Thoracic aorta (tissue), 2 donors: ENCODE measurements at regions not wholly inside any gene's neighbourhood (a gene's known extent, or its start where the extent isn't known, plus 50 kb on each side); places are given as distances from the start of the nearest gene placed in this dataset.

Experiments used
- ATAC-seq: fragments of 150-250 bp; one replicate; pipeline ENCODE4 v1.8.0; 2017; ENCODE audit warnings: low read depth; ENCODE audit not compliant: insufficient number of reproducible peaks, low FRiP score
- DNase-seq: peaks from one replicate; pipeline ENCODE4 v3.0.0-alpha.2; 2020; ENCODE audit warnings: low spot score
- H3K27ac ChIP-seq, 2 donors: fragments of 200-600 bp; sonication (generic); 1 replicate in 1 of 2; 2 replicates in 1 of 2; pipeline ENCODE4 v1.5.1; 2016; ENCODE audit warnings: mild to moderate bottlenecking in 2 of 2, moderate library complexity in 2 of 2
- H3K27me3 ChIP-seq: fragments of 200-600 bp; sonication (generic); replicated peaks from 2 replicates; pipeline ENCODE4 v1.6.0; 2016; ENCODE audit warnings: mild to moderate bottlenecking; ENCODE audit not compliant: insufficient read depth
- H3K36me3 ChIP-seq: fragments of 200-600 bp; sonication (generic); one replicate; pipeline ENCODE4 v1.5.1; 2016
- H3K4me1 ChIP-seq, 2 donors: fragments of 200-600 bp; sonication (generic); 1 replicate in 1 of 2; 2 replicates in 1 of 2; pipeline versions ENCODE4 v1.5.1 to v1.6.0; 2016; ENCODE audit warnings: low read depth in 2 of 2, mild to moderate bottlenecking in 1 of 2; ENCODE audit not compliant: control insufficient read depth in 1 of 2
- H3K4me3 ChIP-seq: fragments of 200-600 bp; sonication (generic); 2 replicates; pipeline ENCODE4 v1.5.1; 2016; ENCODE audit warnings: mild to moderate bottlenecking
- H3K9me3 ChIP-seq: fragments of 200-600 bp; sonication (generic); 2 replicates; pipeline ENCODE4 v1.5.1; 2016
- TF ChIP-seq, protein P1 (sequence below): fragments of 200-600 bp; sonication (generic); IDR thresholded peaks from one replicate; pipeline ENCODE4 v1.5.1; 2019; ENCODE audit warnings: antibody characterized with exemption

DNA sequence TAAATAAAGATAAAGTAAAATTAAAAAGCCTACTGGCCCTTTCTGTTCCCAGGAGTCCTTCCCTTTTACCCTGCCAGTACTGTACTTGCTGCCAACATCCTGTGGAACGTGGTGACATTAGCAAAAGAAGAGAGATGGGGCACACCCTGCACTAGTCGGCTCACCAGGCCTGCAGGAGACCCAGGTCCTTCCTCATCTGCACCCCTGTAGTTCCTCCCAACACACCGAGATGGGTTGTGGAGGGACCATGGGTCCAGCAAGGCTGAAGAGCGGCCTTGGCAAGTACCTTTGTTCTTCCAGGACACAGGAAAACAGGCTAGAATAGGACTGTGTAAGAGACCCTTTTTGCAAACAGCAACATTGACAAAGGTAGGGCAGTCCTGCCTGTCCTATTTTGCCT is 98.7 kb upstream of the TMPRSS2 start:
- H3K36me3 ChIP-seq = no peaks in the 10 kb centered on the region
- ATAC-seq (no peak), DNase-seq (no peak)
- TF ChIP-seq, protein P1, sequence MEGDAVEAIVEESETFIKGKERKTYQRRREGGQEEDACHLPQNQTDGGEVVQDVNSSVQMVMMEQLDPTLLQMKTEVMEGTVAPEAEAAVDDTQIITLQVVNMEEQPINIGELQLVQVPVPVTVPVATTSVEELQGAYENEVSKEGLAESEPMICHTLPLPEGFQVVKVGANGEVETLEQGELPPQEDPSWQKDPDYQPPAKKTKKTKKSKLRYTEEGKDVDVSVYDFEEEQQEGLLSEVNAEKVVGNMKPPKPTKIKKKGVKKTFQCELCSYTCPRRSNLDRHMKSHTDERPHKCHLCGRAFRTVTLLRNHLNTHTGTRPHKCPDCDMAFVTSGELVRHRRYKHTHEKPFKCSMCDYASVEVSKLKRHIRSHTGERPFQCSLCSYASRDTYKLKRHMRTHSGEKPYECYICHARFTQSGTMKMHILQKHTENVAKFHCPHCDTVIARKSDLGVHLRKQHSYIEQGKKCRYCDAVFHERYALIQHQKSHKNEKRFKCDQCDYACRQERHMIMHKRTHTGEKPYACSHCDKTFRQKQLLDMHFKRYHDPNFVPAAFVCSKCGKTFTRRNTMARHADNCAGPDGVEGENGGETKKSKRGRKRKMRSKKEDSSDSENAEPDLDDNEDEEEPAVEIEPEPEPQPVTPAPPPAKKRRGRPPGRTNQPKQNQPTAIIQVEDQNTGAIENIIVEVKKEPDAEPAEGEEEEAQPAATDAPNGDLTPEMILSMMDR = no peak
- peaks cover 0 to under 1% of the 10 kb centered on the region in 2 donors for H3K4me1 ChIP-seq
- H3K27ac ChIP-seq = no peak overlapping the region
- no peak overlapping the region for H3K4me3 ChIP-seq
- no peaks in the 10 kb centered on the region for H3K27me3 ChIP-seq
- no peaks in the 10 kb centered on the region for H3K9me3 ChIP-seq

DNA sequence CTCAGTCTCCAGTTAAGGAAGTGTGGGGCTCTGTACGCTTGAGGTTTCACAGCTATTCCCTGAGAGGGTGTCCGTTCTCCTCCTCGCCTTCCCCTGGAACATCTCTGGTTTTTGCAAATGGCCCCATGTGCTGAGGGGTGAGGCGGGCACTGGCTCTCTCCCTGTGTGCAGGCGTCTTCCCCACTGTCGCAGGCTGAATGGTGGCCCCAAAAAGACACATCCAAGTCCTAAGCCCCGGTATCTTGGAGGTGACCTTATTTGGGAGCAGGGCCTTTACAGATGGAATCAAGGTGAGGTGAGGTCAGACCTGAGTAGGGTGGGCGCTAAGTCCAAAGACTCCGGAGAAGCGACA is 98.0 kb upstream of the TMPRSS2 start:
- H3K9me3 ChIP-seq = no peaks in the 10 kb centered on the region
- no peaks in the 10 kb centered on the region for H3K36me3 ChIP-seq
- TF ChIP-seq, protein P1 = no peak
- ATAC-seq (no peak), DNase-seq (no peak)
- no peak overlapping the region for H3K4me3 ChIP-seq
- H3K4me1 ChIP-seq = no peaks in the 10 kb centered on the region
- no peak overlapping the region for H3K27ac ChIP-seq
- no peaks in the 10 kb centered on the region for H3K27me3 ChIP-seq

DNA sequence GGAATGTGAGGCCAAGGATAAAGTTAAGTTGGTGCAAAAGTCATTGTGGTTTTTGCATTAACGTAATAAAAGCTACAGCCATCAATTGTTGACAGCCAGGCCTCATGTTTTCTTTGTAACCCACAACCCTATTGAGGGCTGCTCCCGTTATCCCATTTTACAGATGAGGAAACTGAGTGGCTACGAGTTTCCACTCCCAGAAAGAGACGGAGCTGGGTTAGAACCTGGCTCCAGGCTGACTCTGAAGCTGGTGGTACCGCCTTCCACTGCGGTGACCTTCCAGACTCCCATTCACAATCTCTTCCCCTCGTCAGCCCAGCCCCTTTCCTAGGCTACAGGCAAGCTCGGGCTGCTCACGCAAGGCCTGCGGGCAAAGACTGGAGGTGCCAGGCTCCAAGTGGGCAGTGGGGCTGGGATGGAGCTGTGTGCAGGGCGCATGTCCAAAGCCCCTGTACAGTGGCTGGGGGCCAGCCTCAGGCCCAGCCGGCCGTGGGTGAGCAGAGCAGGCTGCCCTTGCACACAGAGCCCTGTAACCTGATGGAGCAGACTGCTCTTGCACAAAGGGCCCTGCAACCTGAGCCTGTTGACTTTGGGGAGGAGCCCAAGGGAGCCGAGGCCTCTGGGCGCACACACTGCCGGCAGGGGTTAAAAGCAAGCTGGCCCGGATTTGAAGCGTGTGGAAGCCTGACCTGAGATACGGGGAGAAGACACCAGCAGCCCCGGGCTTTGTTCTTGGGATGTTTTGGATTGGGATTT is 97.4 kb upstream of the TMPRSS2 start:
- Histone ChIP-seq H3K27me3 (no peaks in the 10 kb centered on the region), H3K36me3 (no peaks in the 10 kb centered on the region), H3K27ac (no peak overlapping the region), H3K4me3 (no peak overlapping the region), H3K4me1 (no peaks in the 10 kb centered on the region), H3K9me3 (no peaks in the 10 kb centered on the region)
- TF ChIP-seq, protein P1 = no peak
- ATAC-seq (no peak), DNase-seq (no peak)

DNA sequence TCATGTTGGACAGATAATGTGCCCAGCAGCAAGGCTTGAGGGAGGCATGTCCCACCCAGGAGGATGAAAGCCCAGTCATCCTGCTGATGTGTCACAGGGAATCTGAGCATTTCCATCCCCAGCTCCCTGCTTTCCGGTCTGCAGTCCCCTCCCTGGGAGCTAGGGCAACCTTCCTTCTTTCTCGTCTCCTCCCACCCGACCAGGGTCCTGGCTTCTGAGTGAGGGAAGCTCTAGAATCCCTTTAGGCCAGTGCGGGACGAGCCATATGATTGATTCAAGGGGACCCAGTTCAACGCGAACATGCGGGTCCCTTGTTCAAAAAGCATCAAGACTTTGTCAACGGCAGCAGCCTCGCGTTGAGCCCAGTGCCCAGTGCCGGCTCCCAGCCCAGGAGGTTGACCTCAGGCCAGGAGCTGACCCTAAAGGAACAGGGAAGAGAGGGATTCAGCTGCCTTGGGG is 96.7 kb upstream of the TMPRSS2 start:
- Histone ChIP-seq H3K27ac (no peak overlapping the region), H3K4me3 (no peak overlapping the region), H3K36me3 (no peaks in the 10 kb centered on the region), H3K4me1 (no peaks in the 10 kb centered on the region), H3K27me3 (no peaks in the 10 kb centered on the region), H3K9me3 (no peaks in the 10 kb centered on the region)
- no peak for ATAC-seq
- DNase-seq = no peak
- TF ChIP-seq, protein P1 = no peak

DNA sequence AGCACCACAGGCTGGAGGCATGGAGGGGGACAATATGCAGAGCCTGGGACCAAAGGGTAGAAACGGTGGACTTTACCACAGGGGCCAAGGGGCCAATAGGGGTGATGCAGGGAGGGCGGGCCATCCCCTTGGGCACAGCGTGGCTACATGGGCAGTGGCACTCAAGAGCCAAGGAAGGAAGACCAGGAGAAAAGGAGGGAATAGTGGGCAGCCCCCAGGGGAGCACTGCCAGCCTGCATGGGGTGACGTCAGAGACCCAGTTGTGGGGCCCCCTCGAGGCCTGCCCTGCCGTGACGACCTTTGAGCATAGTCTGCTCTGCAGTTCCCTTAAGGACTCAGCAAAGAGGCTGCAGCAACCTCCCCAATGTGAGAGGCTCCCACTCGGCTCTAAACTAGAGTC is 95.5 kb upstream of the TMPRSS2 start:
- H3K27me3 ChIP-seq = no peaks in the 10 kb centered on the region
- TF ChIP-seq, protein P1 = no peak
- no peaks in the 10 kb centered on the region for H3K9me3 ChIP-seq
- ATAC-seq = no peak
- no peak overlapping the region for H3K4me3 ChIP-seq
- no peaks in the 10 kb centered on the region for H3K36me3 ChIP-seq
- no peak overlapping the region for H3K27ac ChIP-seq
- DNase-seq = no peak
- H3K4me1 ChIP-seq = no peaks in the 10 kb centered on the region
